GM23338 (cell line): ENCODE measurements at regions not wholly inside any gene's neighbourhood (a gene's known extent, or its start where the extent isn't known, plus 50 kb on each side); places are given as distances from the start of the nearest gene placed in this dataset.

Experiments used
- ATAC-seq: fragments of 200-7000 bp; cut with Tn5 transposase; 3 replicates; pipeline ENCODE4 v1.9.1; 2020
- DNase-seq: peaks from one replicate; pipeline ENCODE4 v3.0.0-alpha.2; 2015; ENCODE audit warnings: low spot score
- H2AFZ ChIP-seq: fragments of 200-600 bp; sonication (generic); 2 replicates; pipeline ENCODE4 v1.8.0; 2016; ENCODE audit warnings: antibody characterized with exemption, mild to moderate bottlenecking, moderate library complexity
- H3F3A ChIP-seq: fragments of 200-600 bp; sonication (generic); replicated peaks from 2 replicates; pipeline ENCODE4 v1.8.0; 2017; ENCODE audit warnings: antibody characterized with exemption, mixed run types, low read depth
- H3K27ac ChIP-seq: fragments of 200-600 bp; sonication (generic); 2 replicates; pipeline ENCODE4 v1.6.1; 2016; ENCODE audit warnings: low read depth
- H3K27me3 ChIP-seq: fragments of 200-600 bp; sonication (generic); 2 replicates; pipeline ENCODE4 v1.8.0; 2016; ENCODE audit warnings: mild to moderate bottlenecking, mixed run types, moderate library complexity; ENCODE audit not compliant: insufficient read depth
- H3K36me3 ChIP-seq: fragments of 200-600 bp; sonication (generic); 2 replicates; pipeline ENCODE4 v1.8.0; 2016; ENCODE audit warnings: mild to moderate bottlenecking; ENCODE audit not compliant: insufficient read depth
- H3K4me1 ChIP-seq: fragments of 200-600 bp; sonication (generic); 2 replicates; pipeline ENCODE4 v1.8.0; 2016; ENCODE audit warnings: mild to moderate bottlenecking, moderate library complexity; ENCODE audit not compliant: insufficient read depth
- H3K4me2 ChIP-seq: fragments of 200-600 bp; sonication (generic); 2 replicates; pipeline ENCODE4 v1.7.1; 2017; ENCODE audit warnings: mixed run types
- H3K4me3 ChIP-seq: fragments of 200-600 bp; sonication (generic); 2 replicates; pipeline ENCODE4 v1.6.1; 2016; ENCODE audit warnings: mixed run types
- H3K79me2 ChIP-seq: fragments of 200-600 bp; sonication (generic); replicated peaks from 2 replicates; pipeline ENCODE4 v1.8.0; 2017; ENCODE audit warnings: mild to moderate bottlenecking; ENCODE audit not compliant: insufficient read depth
- H3K9me2 ChIP-seq: fragments of 200-600 bp; sonication (generic); 2 replicates; pipeline ENCODE4 v1.8.0; 2017; ENCODE audit not compliant: insufficient read depth
- H4K20me1 ChIP-seq: fragments of 200-600 bp; sonication (generic); replicated peaks from 2 replicates; pipeline ENCODE4 v1.8.0; 2017; ENCODE audit warnings: mild to moderate bottlenecking; ENCODE audit not compliant: insufficient read depth
- H3K27ac Mint-ChIP-seq: 2 replicates; pipeline ENCODE4 v1.8.0; 2020; ENCODE audit warnings: inconsistent platforms, mild to moderate bottlenecking, moderate library complexity, mixed read lengths
- H3K27me3 Mint-ChIP-seq: 3 replicates; pipeline ENCODE4 v1.8.0; 2022; ENCODE audit warnings: low read depth, mild to moderate bottlenecking, moderate library complexity, mixed read lengths, inconsistent platforms; ENCODE audit not compliant: insufficient read depth, poor library complexity
- H3K36me3 Mint-ChIP-seq: 3 replicates; pipeline ENCODE4 v1.8.0; 2021; ENCODE audit warnings: low read depth, mild to moderate bottlenecking, inconsistent platforms, moderate library complexity, mixed read lengths
- H3K4me1 Mint-ChIP-seq: 3 replicates; pipeline ENCODE4 v1.8.0; 2020; ENCODE audit warnings: mild to moderate bottlenecking, inconsistent platforms, mixed read lengths
- H3K4me3 Mint-ChIP-seq: 3 replicates; pipeline ENCODE4 v1.8.0; 2021; ENCODE audit warnings: moderate library complexity, mild to moderate bottlenecking, inconsistent platforms, mixed read lengths
- H3K9me3 Mint-ChIP-seq: 3 replicates; pipeline ENCODE4 v1.8.0; 2020; ENCODE audit warnings: moderate library complexity, mild to moderate bottlenecking, inconsistent platforms, mixed read lengths
- CREB1 ChIP-seq: fragments of 250-450 bp; sonication (Bioruptor Pico); IDR thresholded peaks from 2 replicates; pipeline ENCODE4 v1.5.0; 2020; ENCODE audit warnings: low read depth, mild to moderate bottlenecking, moderate library complexity
- EZH2 ChIP-seq: fragments of 200-600 bp; sonication (generic); IDR thresholded peaks from one replicate; pipeline ENCODE4 v1.8.0; 2017; ENCODE audit warnings: antibody characterized with exemption, mild to moderate bottlenecking, low read depth; ENCODE audit not compliant: unreplicated experiment
- EZH2phosphoT487 ChIP-seq: fragments of 200-600 bp; sonication (generic); IDR thresholded peaks from one replicate; pipeline ENCODE4 v1.8.1; 2018; ENCODE audit warnings: antibody characterized with exemption; ENCODE audit not compliant: unreplicated experiment
- JUNB ChIP-seq: IDR thresholded peaks from one replicate; pipeline ENCODE4 v1.6.1; 2016; ENCODE audit warnings: antibody characterized with exemption; ENCODE audit not compliant: unreplicated experiment
- POLR2AphosphoS5 ChIP-seq: IDR thresholded peaks from 2 replicates; pipeline ENCODE4 v1.6.1; 2016; ENCODE audit warnings: antibody characterized with exemption, low read depth
- ZNF114 ChIP-seq: fragments of 250-450 bp; sonication (Bioruptor Pico); IDR thresholded peaks from 2 replicates; pipeline ENCODE4 v1.5.0; 2020; ENCODE audit warnings: mild to moderate bottlenecking, moderate library complexity
- ZNF331 ChIP-seq: fragments of 250-450 bp; sonication (Bioruptor Pico); IDR thresholded peaks from 2 replicates; pipeline ENCODE4 v1.5.0; 2020; ENCODE audit warnings: low read depth, mild to moderate bottlenecking, moderate library complexity
- TF ChIP-seq, protein P1 (sequence below): IDR thresholded peaks from one replicate; pipeline ENCODE4 v1.6.1; 2018; ENCODE audit warnings: antibody characterized with exemption; ENCODE audit not compliant: unreplicated experiment
- TF ChIP-seq, protein P2 (sequence below): IDR thresholded peaks from 2 replicates; pipeline ENCODE4 v1.6.1; 2016; ENCODE audit warnings: antibody characterized with exemption
- TF ChIP-seq, protein P3 (sequence below), 2 experiments: fragments of 200-600 bp in 1 of 2; sonication (generic) in 1 of 2; conservative IDR thresholded peaks; 2 replicates each; pipeline versions ENCODE4 v1.5.1 to v1.6.1; 2016 to 2017; ENCODE audit warnings: antibody characterized with exemption in 2 of 2, low read depth in 2 of 2, mild to moderate bottlenecking in 2 of 2, moderate library complexity in 1 of 2

DNA sequence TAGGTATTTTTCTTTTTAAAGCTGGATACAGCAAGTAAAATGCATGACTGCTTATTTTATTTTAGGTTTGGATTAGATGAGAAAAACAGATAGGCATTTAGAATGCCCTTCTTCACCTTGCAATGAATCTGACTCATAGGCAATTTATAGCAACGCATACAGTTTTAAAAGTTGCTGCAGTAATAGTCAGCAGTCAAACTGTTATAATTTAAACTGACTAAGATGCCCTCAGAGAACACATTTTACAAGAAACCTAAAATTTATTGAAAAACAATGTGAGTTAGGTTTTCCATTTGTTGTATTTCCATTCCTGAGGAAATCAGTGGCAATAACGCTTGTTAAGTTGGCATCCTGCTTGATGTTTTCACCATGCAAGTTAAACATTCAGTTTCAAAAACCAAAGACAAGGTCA is 1128.2 kb upstream of the PCDH9 start:
- Histone ChIP-seq H3K27me3 (no peaks in the 10 kb centered on the region), H3K36me3 (no peaks in the 10 kb centered on the region), H3K4me3 (no peak overlapping the region), H3K4me2 (no peak overlapping the region), H3K4me1 (no peaks in the 10 kb centered on the region), H3K79me2 (no peaks in the 10 kb centered on the region), H4K20me1 (no peaks in the 10 kb centered on the region), H2AFZ (peak overlapping the region; percentile 3; the same call in 1 of the 2 replicates), H3F3A (no peaks in the 10 kb centered on the region), H3K9me2 (no peaks in the 10 kb centered on the region; the same call in 1 of the 2 replicates), H3K27ac (no peak overlapping the region)
- Mint-ChIP-seq H3K4me1 (no peaks in the 10 kb centered on the region), H3K27ac (no peak overlapping the region), H3K9me3 (no peaks in the 10 kb centered on the region), H3K4me3 (no peak overlapping the region), H3K36me3 (no peaks in the 10 kb centered on the region), H3K27me3 (no peaks in the 10 kb centered on the region)
- TF ChIP-seq ZNF331 (CRISPR knock-in tag) (no peak), JUNB (no peak), EZH2phosphoT487 (no peak), POLR2AphosphoS5 (no peak), EZH2 (no peak), ZNF114 (CRISPR knock-in tag) (no peak), CREB1 (CRISPR knock-in tag) (no peak)
- TF ChIP-seq, protein P1, sequence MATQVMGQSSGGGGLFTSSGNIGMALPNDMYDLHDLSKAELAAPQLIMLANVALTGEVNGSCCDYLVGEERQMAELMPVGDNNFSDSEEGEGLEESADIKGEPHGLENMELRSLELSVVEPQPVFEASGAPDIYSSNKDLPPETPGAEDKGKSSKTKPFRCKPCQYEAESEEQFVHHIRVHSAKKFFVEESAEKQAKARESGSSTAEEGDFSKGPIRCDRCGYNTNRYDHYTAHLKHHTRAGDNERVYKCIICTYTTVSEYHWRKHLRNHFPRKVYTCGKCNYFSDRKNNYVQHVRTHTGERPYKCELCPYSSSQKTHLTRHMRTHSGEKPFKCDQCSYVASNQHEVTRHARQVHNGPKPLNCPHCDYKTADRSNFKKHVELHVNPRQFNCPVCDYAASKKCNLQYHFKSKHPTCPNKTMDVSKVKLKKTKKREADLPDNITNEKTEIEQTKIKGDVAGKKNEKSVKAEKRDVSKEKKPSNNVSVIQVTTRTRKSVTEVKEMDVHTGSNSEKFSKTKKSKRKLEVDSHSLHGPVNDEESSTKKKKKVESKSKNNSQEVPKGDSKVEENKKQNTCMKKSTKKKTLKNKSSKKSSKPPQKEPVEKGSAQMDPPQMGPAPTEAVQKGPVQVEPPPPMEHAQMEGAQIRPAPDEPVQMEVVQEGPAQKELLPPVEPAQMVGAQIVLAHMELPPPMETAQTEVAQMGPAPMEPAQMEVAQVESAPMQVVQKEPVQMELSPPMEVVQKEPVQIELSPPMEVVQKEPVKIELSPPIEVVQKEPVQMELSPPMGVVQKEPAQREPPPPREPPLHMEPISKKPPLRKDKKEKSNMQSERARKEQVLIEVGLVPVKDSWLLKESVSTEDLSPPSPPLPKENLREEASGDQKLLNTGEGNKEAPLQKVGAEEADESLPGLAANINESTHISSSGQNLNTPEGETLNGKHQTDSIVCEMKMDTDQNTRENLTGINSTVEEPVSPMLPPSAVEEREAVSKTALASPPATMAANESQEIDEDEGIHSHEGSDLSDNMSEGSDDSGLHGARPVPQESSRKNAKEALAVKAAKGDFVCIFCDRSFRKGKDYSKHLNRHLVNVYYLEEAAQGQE, result no peak
- TF ChIP-seq, protein P2, sequence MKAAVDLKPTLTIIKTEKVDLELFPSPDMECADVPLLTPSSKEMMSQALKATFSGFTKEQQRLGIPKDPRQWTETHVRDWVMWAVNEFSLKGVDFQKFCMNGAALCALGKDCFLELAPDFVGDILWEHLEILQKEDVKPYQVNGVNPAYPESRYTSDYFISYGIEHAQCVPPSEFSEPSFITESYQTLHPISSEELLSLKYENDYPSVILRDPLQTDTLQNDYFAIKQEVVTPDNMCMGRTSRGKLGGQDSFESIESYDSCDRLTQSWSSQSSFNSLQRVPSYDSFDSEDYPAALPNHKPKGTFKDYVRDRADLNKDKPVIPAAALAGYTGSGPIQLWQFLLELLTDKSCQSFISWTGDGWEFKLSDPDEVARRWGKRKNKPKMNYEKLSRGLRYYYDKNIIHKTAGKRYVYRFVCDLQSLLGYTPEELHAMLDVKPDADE, result no peak
- TF ChIP-seq, protein P3, sequence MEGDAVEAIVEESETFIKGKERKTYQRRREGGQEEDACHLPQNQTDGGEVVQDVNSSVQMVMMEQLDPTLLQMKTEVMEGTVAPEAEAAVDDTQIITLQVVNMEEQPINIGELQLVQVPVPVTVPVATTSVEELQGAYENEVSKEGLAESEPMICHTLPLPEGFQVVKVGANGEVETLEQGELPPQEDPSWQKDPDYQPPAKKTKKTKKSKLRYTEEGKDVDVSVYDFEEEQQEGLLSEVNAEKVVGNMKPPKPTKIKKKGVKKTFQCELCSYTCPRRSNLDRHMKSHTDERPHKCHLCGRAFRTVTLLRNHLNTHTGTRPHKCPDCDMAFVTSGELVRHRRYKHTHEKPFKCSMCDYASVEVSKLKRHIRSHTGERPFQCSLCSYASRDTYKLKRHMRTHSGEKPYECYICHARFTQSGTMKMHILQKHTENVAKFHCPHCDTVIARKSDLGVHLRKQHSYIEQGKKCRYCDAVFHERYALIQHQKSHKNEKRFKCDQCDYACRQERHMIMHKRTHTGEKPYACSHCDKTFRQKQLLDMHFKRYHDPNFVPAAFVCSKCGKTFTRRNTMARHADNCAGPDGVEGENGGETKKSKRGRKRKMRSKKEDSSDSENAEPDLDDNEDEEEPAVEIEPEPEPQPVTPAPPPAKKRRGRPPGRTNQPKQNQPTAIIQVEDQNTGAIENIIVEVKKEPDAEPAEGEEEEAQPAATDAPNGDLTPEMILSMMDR (conservative IDR thresholded peaks at IDR 0.05; ENCODE audit: low read depth in 2 of 2), result no peak
- DNase-seq (no peak), ATAC-seq (no peak)

DNA sequence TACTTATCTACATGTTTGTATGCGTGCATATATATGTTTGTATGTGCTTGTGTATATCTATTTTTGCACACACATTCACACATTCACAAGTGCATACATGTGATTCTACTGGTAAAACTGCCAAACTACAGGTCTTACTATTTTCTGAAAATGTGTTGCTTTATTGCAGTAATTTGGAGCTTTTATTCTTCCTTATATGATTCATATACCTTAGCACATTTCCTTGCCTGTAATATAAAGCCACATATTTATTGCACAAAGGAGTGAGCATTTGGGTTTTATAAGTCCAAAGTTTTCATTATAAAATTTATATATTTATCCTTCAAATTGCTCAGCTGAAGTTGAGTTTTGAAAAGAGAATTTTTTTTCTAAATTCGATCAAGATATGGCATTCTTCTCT is 1120.4 kb upstream of the PCDH9 start:
- Histone ChIP-seq H3K79me2 (no peaks in the 10 kb centered on the region), H3K4me2 (no peak overlapping the region), H3K27me3 (no peaks in the 10 kb centered on the region), H3F3A (no peaks in the 10 kb centered on the region), H2AFZ (no peak overlapping the region), H4K20me1 (no peaks in the 10 kb centered on the region), H3K4me3 (no peak overlapping the region), H3K4me1 (no peaks in the 10 kb centered on the region), H3K9me2 (no peaks in the 10 kb centered on the region), H3K27ac (no peak overlapping the region), H3K36me3 (no peaks in the 10 kb centered on the region)
- no peak for DNase-seq
- H3K9me3 Mint-ChIP-seq, result no peaks in the 10 kb centered on the region
- no peak overlapping the region for H3K4me3 Mint-ChIP-seq
- no peaks in the 10 kb centered on the region for H3K36me3 Mint-ChIP-seq
- no peak overlapping the region for H3K27ac Mint-ChIP-seq
- ATAC-seq, result no peak
- no peaks in the 10 kb centered on the region for H3K27me3 Mint-ChIP-seq
- no peaks in the 10 kb centered on the region for H3K4me1 Mint-ChIP-seq
- TF ChIP-seq, protein P1, result no peak
- TF ChIP-seq, protein P3 (conservative IDR thresholded peaks at IDR 0.05; ENCODE audit: low read depth in 2 of 2), result no peak
